Loucy (cell line): ENCODE measurements at regions not wholly inside any gene's neighbourhood (a gene's known extent, or its start where the extent isn't known, plus 50 kb on each side); places are given as distances from the start of the nearest gene placed in this dataset.

Experiments used
- H2AFZ ChIP-seq: fragments of 200-600 bp; sonication (generic); 2 replicates; pipeline ENCODE4 v1.6.0; 2016; ENCODE audit warnings: antibody characterized with exemption, mild to moderate bottlenecking, low read length, moderate library complexity
- H3F3A ChIP-seq: fragments of 200-600 bp; 2 replicates; pipeline ENCODE4 v1.6.0; 2016; ENCODE audit warnings: antibody characterized with exemption, low read depth, mild to moderate bottlenecking
- H3K27me3 ChIP-seq: fragments of 200-600 bp; sonication (generic); 2 replicates; pipeline ENCODE4 v1.6.1; 2014; ENCODE audit warnings: low read length, mild to moderate bottlenecking; ENCODE audit not compliant: insufficient read depth, poor library complexity, severe bottlenecking
- H3K36me3 ChIP-seq: fragments of 200-600 bp; sonication (generic); 2 replicates; pipeline ENCODE4 v1.6.1; 2016; ENCODE audit warnings: low read length; ENCODE audit not compliant: insufficient read depth
- H3K4me1 ChIP-seq: fragments of 200-600 bp; sonication (generic); 2 replicates; pipeline ENCODE4 v1.5.1; 2014; ENCODE audit warnings: low read length, mild to moderate bottlenecking; ENCODE audit not compliant: insufficient read depth, poor library complexity, severe bottlenecking
- H3K4me2 ChIP-seq: fragments of 200-600 bp; sonication (generic); 2 replicates; pipeline ENCODE4 v1.6.0; 2014; ENCODE audit warnings: antibody characterized with exemption, low read length, low read depth, mild to moderate bottlenecking; ENCODE audit not compliant: poor library complexity, severe bottlenecking
- H3K4me3 ChIP-seq: fragments of 200-600 bp; sonication (generic); 2 replicates; pipeline ENCODE4 v1.5.1; 2014; ENCODE audit warnings: low read length, mild to moderate bottlenecking, mixed read lengths; ENCODE audit not compliant: poor library complexity, severe bottlenecking
- H3K79me2 ChIP-seq: fragments of 200-600 bp; sonication (generic); 2 replicates; pipeline ENCODE4 v1.6.1; 2014; ENCODE audit warnings: low read length; ENCODE audit not compliant: insufficient read depth
- H3K9ac ChIP-seq: fragments of 200-600 bp; sonication (generic); 2 replicates; pipeline ENCODE4 v1.6.0; 2014; ENCODE audit warnings: mild to moderate bottlenecking, low read depth, low read length, moderate library complexity; ENCODE audit not compliant: poor library complexity, severe bottlenecking
- H3K9me2 ChIP-seq: fragments of 200-600 bp; sonication (generic); replicated peaks from 2 replicates; pipeline ENCODE4 v1.6.1; 2016; ENCODE audit warnings: low read depth, low read length, mixed read lengths
- H3K9me3 ChIP-seq: fragments of 200-600 bp; sonication (generic); 2 replicates; pipeline ENCODE4 v1.6.1; 2014; ENCODE audit warnings: mild to moderate bottlenecking, antibody characterized with exemption, low read length, low read depth; ENCODE audit not compliant: insufficient read depth
- H4K20me1 ChIP-seq: fragments of 200-600 bp; sonication (generic); 2 replicates; pipeline ENCODE4 v1.6.0; 2014; ENCODE audit warnings: antibody characterized with exemption, low read length, mild to moderate bottlenecking; ENCODE audit not compliant: insufficient read depth, poor library complexity, severe bottlenecking
- CTCF ChIP-seq: fragments of 200-600 bp; sonication (generic); conservative IDR thresholded peaks from 2 replicates; pipeline ENCODE4 v1.5.1; 2014; ENCODE audit warnings: mild to moderate bottlenecking, antibody characterized with exemption, low read length
- EZH2phosphoT487 ChIP-seq: fragments of 200-600 bp; IDR thresholded peaks from 2 replicates; pipeline ENCODE4 v1.6.1; 2018; ENCODE audit warnings: antibody characterized with exemption, mild to moderate bottlenecking, moderate library complexity, borderline replicate concordance

- Histone ChIP-seq H3K9me2 (no peaks in the 10 kb centered on the region), H3F3A (no peaks in the 10 kb centered on the region), H3K9me3 (no peaks in the 10 kb centered on the region), H3K36me3 (no peaks in the 10 kb centered on the region), H4K20me1 (no peaks in the 10 kb centered on the region), H2AFZ (no peak overlapping the region), H3K79me2 (no peaks in the 10 kb centered on the region), H3K4me2 (no peak overlapping the region), H3K4me1 (peaks cover 41% of the 10 kb centered on the region), H3K4me3 (no peak overlapping the region), H3K9ac (no peak overlapping the region), H3K27me3 (no peaks in the 10 kb centered on the region)
- TF ChIP-seq EZH2phosphoT487 (no peak), CTCF (no peak)
These were observed 187.6 kb upstream of the KLF14 start for GRCh38 chr7:130921391-130922180.

GRCh38 chr7:130922206-130923112 lies 188.5 kb upstream of the KLF14 start:
- H3K4me3 ChIP-seq = no peak overlapping the region
- H3K9me2 ChIP-seq = no peaks in the 10 kb centered on the region
- no peaks in the 10 kb centered on the region for H4K20me1 ChIP-seq
- H3K9ac ChIP-seq = no peak overlapping the region
- no peaks in the 10 kb centered on the region for H3K9me3 ChIP-seq
- H3K79me2 ChIP-seq = no peaks in the 10 kb centered on the region
- H2AFZ ChIP-seq = no peak overlapping the region
- no peak for TF ChIP-seq EZH2phosphoT487
- TF ChIP-seq CTCF = no peak
- H3K36me3 ChIP-seq = no peaks in the 10 kb centered on the region
- H3K4me1 ChIP-seq = peaks cover 32% of the 10 kb centered on the region
- no peak overlapping the region for H3K4me2 ChIP-seq
- H3K27me3 ChIP-seq = no peaks in the 10 kb centered on the region
- H3F3A ChIP-seq = no peaks in the 10 kb centered on the region

GRCh38 chr7:130923365-130923764 lies 189.4 kb upstream of the KLF14 start:
- TF ChIP-seq EZH2phosphoT487 = no peak
- no peak for TF ChIP-seq CTCF
- Histone ChIP-seq H3K4me3 (no peak overlapping the region), H3K27me3 (no peaks in the 10 kb centered on the region), H3K9me3 (no peaks in the 10 kb centered on the region), H4K20me1 (no peaks in the 10 kb centered on the region), H3K9me2 (no peaks in the 10 kb centered on the region), H3K4me2 (no peak overlapping the region), H2AFZ (no peak overlapping the region), H3K36me3 (no peaks in the 10 kb centered on the region), H3K9ac (no peak overlapping the region), H3F3A (no peaks in the 10 kb centered on the region), H3K79me2 (no peaks in the 10 kb centered on the region), H3K4me1 (peaks cover 23% of the 10 kb centered on the region)
